ENCODE measurements at regions not wholly inside any gene's neighbourhood (a gene's known extent, or its start where the extent isn't known, plus 50 kb on each side); places are given as distances from the start of the nearest gene placed in this dataset.

DNA sequence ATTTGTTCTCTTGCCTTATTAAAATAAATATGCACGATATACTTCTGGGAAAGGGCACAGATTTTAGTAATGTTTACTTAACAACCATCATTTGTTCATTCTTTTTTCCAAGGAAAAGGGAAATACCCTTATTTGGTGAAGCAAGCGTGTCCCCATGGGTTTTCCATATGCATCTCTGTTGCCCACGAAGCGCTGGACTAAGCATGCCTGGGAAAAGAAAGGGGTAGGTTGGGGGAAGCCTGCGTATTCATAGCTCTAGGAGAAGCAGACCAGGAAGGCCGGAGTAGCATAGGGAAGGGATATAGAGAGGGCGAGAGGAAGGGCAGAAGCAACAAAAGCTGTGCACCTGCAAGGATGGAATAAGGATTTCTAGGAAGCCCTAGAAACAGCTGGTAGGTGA is 61.8 kb upstream of the ACO1 start (continued):
- TF ChIP-seq, protein P1, sequence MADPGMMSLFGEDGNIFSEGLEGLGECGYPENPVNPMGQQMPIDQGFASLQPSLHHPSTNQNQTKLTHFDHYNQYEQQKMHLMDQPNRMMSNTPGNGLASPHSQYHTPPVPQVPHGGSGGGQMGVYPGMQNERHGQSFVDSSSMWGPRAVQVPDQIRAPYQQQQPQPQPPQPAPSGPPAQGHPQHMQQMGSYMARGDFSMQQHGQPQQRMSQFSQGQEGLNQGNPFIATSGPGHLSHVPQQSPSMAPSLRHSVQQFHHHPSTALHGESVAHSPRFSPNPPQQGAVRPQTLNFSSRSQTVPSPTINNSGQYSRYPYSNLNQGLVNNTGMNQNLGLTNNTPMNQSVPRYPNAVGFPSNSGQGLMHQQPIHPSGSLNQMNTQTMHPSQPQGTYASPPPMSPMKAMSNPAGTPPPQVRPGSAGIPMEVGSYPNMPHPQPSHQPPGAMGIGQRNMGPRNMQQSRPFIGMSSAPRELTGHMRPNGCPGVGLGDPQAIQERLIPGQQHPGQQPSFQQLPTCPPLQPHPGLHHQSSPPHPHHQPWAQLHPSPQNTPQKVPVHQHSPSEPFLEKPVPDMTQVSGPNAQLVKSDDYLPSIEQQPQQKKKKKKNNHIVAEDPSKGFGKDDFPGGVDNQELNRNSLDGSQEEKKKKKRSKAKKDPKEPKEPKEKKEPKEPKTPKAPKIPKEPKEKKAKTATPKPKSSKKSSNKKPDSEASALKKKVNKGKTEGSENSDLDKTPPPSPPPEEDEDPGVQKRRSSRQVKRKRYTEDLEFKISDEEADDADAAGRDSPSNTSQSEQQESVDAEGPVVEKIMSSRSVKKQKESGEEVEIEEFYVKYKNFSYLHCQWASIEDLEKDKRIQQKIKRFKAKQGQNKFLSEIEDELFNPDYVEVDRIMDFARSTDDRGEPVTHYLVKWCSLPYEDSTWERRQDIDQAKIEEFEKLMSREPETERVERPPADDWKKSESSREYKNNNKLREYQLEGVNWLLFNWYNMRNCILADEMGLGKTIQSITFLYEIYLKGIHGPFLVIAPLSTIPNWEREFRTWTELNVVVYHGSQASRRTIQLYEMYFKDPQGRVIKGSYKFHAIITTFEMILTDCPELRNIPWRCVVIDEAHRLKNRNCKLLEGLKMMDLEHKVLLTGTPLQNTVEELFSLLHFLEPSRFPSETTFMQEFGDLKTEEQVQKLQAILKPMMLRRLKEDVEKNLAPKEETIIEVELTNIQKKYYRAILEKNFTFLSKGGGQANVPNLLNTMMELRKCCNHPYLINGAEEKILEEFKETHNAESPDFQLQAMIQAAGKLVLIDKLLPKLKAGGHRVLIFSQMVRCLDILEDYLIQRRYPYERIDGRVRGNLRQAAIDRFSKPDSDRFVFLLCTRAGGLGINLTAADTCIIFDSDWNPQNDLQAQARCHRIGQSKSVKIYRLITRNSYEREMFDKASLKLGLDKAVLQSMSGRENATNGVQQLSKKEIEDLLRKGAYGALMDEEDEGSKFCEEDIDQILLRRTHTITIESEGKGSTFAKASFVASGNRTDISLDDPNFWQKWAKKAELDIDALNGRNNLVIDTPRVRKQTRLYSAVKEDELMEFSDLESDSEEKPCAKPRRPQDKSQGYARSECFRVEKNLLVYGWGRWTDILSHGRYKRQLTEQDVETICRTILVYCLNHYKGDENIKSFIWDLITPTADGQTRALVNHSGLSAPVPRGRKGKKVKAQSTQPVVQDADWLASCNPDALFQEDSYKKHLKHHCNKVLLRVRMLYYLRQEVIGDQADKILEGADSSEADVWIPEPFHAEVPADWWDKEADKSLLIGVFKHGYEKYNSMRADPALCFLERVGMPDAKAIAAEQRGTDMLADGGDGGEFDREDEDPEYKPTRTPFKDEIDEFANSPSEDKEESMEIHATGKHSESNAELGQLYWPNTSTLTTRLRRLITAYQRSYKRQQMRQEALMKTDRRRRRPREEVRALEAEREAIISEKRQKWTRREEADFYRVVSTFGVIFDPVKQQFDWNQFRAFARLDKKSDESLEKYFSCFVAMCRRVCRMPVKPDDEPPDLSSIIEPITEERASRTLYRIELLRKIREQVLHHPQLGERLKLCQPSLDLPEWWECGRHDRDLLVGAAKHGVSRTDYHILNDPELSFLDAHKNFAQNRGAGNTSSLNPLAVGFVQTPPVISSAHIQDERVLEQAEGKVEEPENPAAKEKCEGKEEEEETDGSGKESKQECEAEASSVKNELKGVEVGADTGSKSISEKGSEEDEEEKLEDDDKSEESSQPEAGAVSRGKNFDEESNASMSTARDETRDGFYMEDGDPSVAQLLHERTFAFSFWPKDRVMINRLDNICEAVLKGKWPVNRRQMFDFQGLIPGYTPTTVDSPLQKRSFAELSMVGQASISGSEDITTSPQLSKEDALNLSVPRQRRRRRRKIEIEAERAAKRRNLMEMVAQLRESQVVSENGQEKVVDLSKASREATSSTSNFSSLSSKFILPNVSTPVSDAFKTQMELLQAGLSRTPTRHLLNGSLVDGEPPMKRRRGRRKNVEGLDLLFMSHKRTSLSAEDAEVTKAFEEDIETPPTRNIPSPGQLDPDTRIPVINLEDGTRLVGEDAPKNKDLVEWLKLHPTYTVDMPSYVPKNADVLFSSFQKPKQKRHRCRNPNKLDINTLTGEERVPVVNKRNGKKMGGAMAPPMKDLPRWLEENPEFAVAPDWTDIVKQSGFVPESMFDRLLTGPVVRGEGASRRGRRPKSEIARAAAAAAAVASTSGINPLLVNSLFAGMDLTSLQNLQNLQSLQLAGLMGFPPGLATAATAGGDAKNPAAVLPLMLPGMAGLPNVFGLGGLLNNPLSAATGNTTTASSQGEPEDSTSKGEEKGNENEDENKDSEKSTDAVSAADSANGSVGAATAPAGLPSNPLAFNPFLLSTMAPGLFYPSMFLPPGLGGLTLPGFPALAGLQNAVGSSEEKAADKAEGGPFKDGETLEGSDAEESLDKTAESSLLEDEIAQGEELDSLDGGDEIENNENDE (IDR thresholded peaks at IDR 0.05; ENCODE audit: insufficient replicate concordance, low read length) = no peak
- TF ChIP-seq TEAD4 (IDR thresholded peaks at IDR 0.05; ENCODE audit: low read depth, low read length) (no peak), RBBP5 (IDR thresholded peaks at IDR 0.05; ENCODE audit: borderline replicate concordance, low read depth, low read length) (no peak), NANOG (IDR thresholded peaks at IDR 0.05; ENCODE audit: insufficient read depth, low read depth, low read length, poor library complexity, severe bottlenecking) (no peak), SIN3A (conservative IDR thresholded peaks at IDR 0.05 in 1 of 2, IDR thresholded peaks at IDR 0.05 in 1 of 2; ENCODE audit: low read depth in 1 of 2, low read length in 2 of 2) (no peak), SIX5 (IDR thresholded peaks at IDR 0.05; ENCODE audit: low read depth, low read length) (no peak), MAFK (IDR thresholded peaks at IDR 0.05; ENCODE audit: low read depth, low read length) (no peak), POLR2AphosphoS5 (IDR thresholded peaks at IDR 0.05; ENCODE audit: low read depth, low read length) (no peak), HDAC2 (IDR thresholded peaks at IDR 0.05; ENCODE audit: borderline replicate concordance in 1 of 2, low read depth in 2 of 2, low read length in 2 of 2) (no peak)
- TF ChIP-seq, protein P2, sequence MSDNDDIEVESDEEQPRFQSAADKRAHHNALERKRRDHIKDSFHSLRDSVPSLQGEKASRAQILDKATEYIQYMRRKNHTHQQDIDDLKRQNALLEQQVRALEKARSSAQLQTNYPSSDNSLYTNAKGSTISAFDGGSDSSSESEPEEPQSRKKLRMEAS (IDR thresholded peaks at IDR 0.05) = no peak
